ENCODE measurements at regions not wholly inside any gene's neighbourhood (a gene's known extent, or its start where the extent isn't known, plus 50 kb on each side); places are given as distances from the start of the nearest gene placed in this dataset.

GRCh38 chr17:34776456-34777443 lies 184.5 kb downstream of the CCT6B start:
- no peak for DNase-seq (ENCODE audit: extremely low spot score in 2 of 2)
- no peaks in the 10 kb centered on the region for H3K4me1 ChIP-seq
- H3K9me3 ChIP-seq = no peaks in the 10 kb centered on the region
- no peak overlapping the region for H3K4me3 ChIP-seq
- TF ChIP-seq POLR2A (IDR thresholded peaks at IDR 0.05) = no peak
- no peak for TF ChIP-seq CTCF (IDR thresholded peaks at IDR 0.05)
- no peak for TF ChIP-seq POLR2AphosphoS5 (IDR thresholded peaks at IDR 0.05; ENCODE audit: insufficient read depth in 1 of 2, low read depth in 1 of 2)
- H3K27ac ChIP-seq = no peak overlapping the region
- H3K27me3 ChIP-seq = no peaks in the 10 kb centered on the region
- intact Hi-C loops (cut with DNase I) = no loop called here
- no peaks in the 10 kb centered on the region for H3K36me3 ChIP-seq

- Histone ChIP-seq H3K27me3 (no peaks in the 10 kb centered on the region), H3K9me3 (no peaks in the 10 kb centered on the region), H3K4me1 (no peaks in the 10 kb centered on the region), H3K36me3 (no peaks in the 10 kb centered on the region), H3K27ac (no peak overlapping the region), H3K4me3 (no peak overlapping the region)
- no peak for DNase-seq (ENCODE audit: extremely low spot score in 2 of 2)
- TF ChIP-seq CTCF (IDR thresholded peaks at IDR 0.05) (no peak), POLR2A (IDR thresholded peaks at IDR 0.05) (no peak), POLR2AphosphoS5 (IDR thresholded peaks at IDR 0.05; ENCODE audit: insufficient read depth in 1 of 2, low read depth in 1 of 2) (no peak)
- intact Hi-C loops (cut with DNase I) = no loop called here
These were observed 188.2 kb downstream of the CCT6B start for GRCh38 chr17:34773036-34773435.

- Histone ChIP-seq H3K4me1 (no peaks in the 10 kb centered on the region), H3K36me3 (no peaks in the 10 kb centered on the region), H3K9me3 (no peaks in the 10 kb centered on the region), H3K27ac (no peak overlapping the region), H3K4me3 (no peak overlapping the region), H3K27me3 (no peaks in the 10 kb centered on the region)
- no peak for TF ChIP-seq CTCF (IDR thresholded peaks at IDR 0.05)
- TF ChIP-seq POLR2A (IDR thresholded peaks at IDR 0.05) = no peak
- no peak for TF ChIP-seq POLR2AphosphoS5 (IDR thresholded peaks at IDR 0.05; ENCODE audit: insufficient read depth in 1 of 2, low read depth in 1 of 2)
- intact Hi-C loops (cut with DNase I) = no loop called here
- no peak for DNase-seq (ENCODE audit: extremely low spot score in 2 of 2)
These were observed 189.4 kb downstream of the CCT6B start for GRCh38 chr17:34771891-34772290.

- TF ChIP-seq POLR2AphosphoS5 (IDR thresholded peaks at IDR 0.05; ENCODE audit: insufficient read depth in 1 of 2, low read depth in 1 of 2) (no peak), POLR2A (IDR thresholded peaks at IDR 0.05) (no peak), CTCF (IDR thresholded peaks at IDR 0.05) (no peak)
- Histone ChIP-seq H3K36me3 (no peaks in the 10 kb centered on the region), H3K27me3 (no peaks in the 10 kb centered on the region), H3K4me3 (no peak overlapping the region), H3K4me1 (no peaks in the 10 kb centered on the region), H3K9me3 (no peaks in the 10 kb centered on the region), H3K27ac (no peak overlapping the region)
- no peak for DNase-seq (ENCODE audit: extremely low spot score in 2 of 2)
- intact Hi-C loops (cut with DNase I) = no loop called here
These were observed 190.7 kb downstream of the CCT6B start for GRCh38 chr17:34770586-34770985.

- TF ChIP-seq CTCF (IDR thresholded peaks at IDR 0.05) (no peak), POLR2A (IDR thresholded peaks at IDR 0.05) (no peak), POLR2AphosphoS5 (IDR thresholded peaks at IDR 0.05; ENCODE audit: insufficient read depth in 1 of 2, low read depth in 1 of 2) (no peak)
- no peak overlapping the region for H3K4me3 ChIP-seq
- no peaks in the 10 kb centered on the region for H3K9me3 ChIP-seq
- DNase-seq (ENCODE audit: extremely low spot score in 2 of 2) = no peak
- no peaks in the 10 kb centered on the region for H3K4me1 ChIP-seq
- no peaks in the 10 kb centered on the region for H3K27me3 ChIP-seq
- intact Hi-C loops (cut with DNase I) = no loop called here
- no peaks in the 10 kb centered on the region for H3K36me3 ChIP-seq
- H3K27ac ChIP-seq = no peak overlapping the region
These were observed 190.5 kb downstream of the TMEM132E start for GRCh38 chr17:34769899-34770298.

Data from vagina (tissue), 2 donors.